ENCODE measurements at regions not wholly inside any gene's neighbourhood (a gene's known extent, or its start where the extent isn't known, plus 50 kb on each side); places are given as distances from the start of the nearest gene placed in this dataset.

DNA sequence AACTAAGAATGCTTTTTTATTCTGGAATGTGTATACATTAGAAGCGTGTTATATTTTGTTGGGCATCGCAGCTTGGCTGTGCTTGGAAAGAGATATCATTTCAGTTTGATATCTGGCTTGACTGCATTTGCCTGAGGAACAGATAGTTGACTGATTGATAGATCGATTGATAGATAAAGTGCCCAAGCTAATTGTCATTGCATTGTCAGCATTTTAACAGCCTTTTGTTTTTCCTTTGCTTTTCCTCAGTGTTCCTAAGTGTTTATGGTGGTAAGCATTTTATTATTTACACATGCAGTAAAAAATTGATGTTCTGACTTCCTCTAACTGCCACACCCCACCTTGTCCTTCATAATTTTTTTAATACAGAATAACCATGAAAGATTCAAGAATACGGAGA is 180.9 kb upstream of the GRIK2 start:
- ATAC-seq (no peak), DNase-seq (no peak)
- TF ChIP-seq, protein P1, sequence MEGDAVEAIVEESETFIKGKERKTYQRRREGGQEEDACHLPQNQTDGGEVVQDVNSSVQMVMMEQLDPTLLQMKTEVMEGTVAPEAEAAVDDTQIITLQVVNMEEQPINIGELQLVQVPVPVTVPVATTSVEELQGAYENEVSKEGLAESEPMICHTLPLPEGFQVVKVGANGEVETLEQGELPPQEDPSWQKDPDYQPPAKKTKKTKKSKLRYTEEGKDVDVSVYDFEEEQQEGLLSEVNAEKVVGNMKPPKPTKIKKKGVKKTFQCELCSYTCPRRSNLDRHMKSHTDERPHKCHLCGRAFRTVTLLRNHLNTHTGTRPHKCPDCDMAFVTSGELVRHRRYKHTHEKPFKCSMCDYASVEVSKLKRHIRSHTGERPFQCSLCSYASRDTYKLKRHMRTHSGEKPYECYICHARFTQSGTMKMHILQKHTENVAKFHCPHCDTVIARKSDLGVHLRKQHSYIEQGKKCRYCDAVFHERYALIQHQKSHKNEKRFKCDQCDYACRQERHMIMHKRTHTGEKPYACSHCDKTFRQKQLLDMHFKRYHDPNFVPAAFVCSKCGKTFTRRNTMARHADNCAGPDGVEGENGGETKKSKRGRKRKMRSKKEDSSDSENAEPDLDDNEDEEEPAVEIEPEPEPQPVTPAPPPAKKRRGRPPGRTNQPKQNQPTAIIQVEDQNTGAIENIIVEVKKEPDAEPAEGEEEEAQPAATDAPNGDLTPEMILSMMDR (IDR thresholded peaks at IDR 0.05), result no peak
- no peak for TF ChIP-seq POLR2A (IDR thresholded peaks at IDR 0.05)
- Histone ChIP-seq H3K4me1 (no peaks in the 10 kb centered on the region), H3K27ac (no peak overlapping the region), H3K27me3 (no peaks in the 10 kb centered on the region), H3K4me3 (no peak overlapping the region), H3K36me3 (no peaks in the 10 kb centered on the region), H3K9me3 (no peaks in the 10 kb centered on the region)
- WGBS (ENCODE audit: insufficient coverage, low coverage, low lambda C conversion rate, missing lambda C conversion rate), result 68% methylated on average over 4 of the region's 4 CpGs
- intact Hi-C loops (cut with DNase I), result no loop called here

DNA sequence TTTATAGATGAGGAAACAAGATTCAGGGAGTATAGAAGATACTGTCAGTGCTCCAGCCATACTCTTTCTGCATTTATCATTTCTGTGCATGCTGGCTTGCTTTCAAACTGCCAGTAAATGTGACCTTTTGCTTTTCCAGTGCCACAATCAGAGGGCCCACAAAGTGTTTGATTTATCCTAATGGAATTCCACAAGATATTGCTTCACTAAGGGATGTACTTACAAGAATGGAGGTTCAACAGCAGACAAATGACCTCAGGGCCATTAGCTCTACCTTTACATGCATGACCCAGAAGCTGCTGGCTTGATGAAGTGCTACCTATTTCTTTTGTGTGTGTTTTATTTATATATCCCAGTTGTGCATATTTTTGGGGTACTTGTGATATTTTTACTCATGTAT is 171.5 kb upstream of the GRIK2 start:
- no peak overlapping the region for H3K27ac ChIP-seq
- H3K27me3 ChIP-seq, result no peaks in the 10 kb centered on the region
- DNase-seq (no peak), ATAC-seq (no peak)
- no peaks in the 10 kb centered on the region for H3K36me3 ChIP-seq
- H3K4me1 ChIP-seq, result no peaks in the 10 kb centered on the region
- TF ChIP-seq POLR2A (IDR thresholded peaks at IDR 0.05), result no peak
- TF ChIP-seq, protein P1 (IDR thresholded peaks at IDR 0.05), result no peak
- intact Hi-C loops (cut with DNase I), result no loop called here
- H3K9me3 ChIP-seq, result no peaks in the 10 kb centered on the region
- no peak overlapping the region for H3K4me3 ChIP-seq

DNA sequence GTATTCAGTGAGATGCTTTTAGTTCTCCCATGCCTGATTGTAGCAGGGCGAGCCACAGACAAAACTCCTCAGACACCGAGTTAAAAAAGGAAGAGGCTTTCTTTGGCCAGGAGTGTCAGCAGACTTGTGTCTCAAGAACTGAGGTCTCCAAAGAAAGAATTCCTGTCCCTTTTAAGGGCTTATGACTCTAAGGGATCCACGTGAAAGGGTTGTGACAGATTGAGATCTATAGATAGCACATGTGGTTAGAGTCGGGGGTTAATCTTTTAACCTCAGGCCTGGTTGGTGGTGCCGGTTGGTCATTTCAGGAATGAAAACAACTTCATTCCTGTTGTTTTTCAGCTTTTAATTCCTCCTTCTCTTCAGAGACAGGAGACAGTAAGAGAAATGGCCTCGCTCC is 168.8 kb upstream of the GRIK2 start:
- no peaks in the 10 kb centered on the region for H3K36me3 ChIP-seq
- no peaks in the 10 kb centered on the region for H3K9me3 ChIP-seq
- no peak overlapping the region for H3K4me3 ChIP-seq
- no peak for DNase-seq
- H3K4me1 ChIP-seq, result no peaks in the 10 kb centered on the region
- intact Hi-C loops (cut with DNase I), result no loop called here
- 75% methylated on average over 6 of the region's 6 CpGs for WGBS (ENCODE audit: insufficient coverage, low coverage, low lambda C conversion rate, missing lambda C conversion rate)
- H3K27ac ChIP-seq, result no peak overlapping the region
- ATAC-seq, result no peak
- no peak for TF ChIP-seq POLR2A (IDR thresholded peaks at IDR 0.05)
- TF ChIP-seq, protein P1 (IDR thresholded peaks at IDR 0.05), result no peak
- no peaks in the 10 kb centered on the region for H3K27me3 ChIP-seq

DNA sequence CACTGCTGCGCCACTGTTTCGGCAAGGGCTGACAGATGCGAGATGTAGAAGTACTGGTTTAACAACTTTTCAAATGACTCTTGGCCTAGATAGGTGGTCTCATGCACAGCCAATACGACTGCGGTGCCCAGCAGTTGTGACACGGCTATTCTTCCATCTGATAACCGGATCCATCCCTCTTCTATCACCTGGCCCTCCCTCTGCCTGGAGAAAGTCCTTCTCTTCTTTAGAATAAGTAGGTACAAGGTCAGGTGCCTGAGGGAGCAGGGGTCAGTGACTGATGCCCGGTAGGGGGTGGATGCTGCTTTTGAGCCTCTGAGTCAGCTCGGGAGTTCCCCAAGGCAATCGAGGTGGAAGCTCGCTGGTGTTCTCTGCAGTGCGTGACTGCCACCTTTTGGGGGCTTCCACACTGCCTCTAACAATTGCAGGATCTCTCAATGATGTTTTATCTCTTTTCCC is 166.8 kb upstream of the GRIK2 start:
- DNase-seq (peak in 1 of 3 donors; percentile 43), ATAC-seq (peak in 2 of 4 donors; percentile 24 to 74)
- intact Hi-C loops (cut with DNase I), result no loop called here
- Histone ChIP-seq H3K27ac (no peak overlapping the region), H3K36me3 (no peaks in the 10 kb centered on the region), H3K27me3 (no peaks in the 10 kb centered on the region), H3K4me1 (no peaks in the 10 kb centered on the region), H3K4me3 (no peak overlapping the region), H3K9me3 (no peaks in the 10 kb centered on the region)
- 47% methylated on average over 8 of the region's 12 CpGs for WGBS (ENCODE audit: insufficient coverage, low coverage, low lambda C conversion rate, missing lambda C conversion rate)
- TF ChIP-seq, protein P1 (IDR thresholded peaks at IDR 0.05), result peak in 3 of 4 donors; percentile 13 to 20 (median 13)
- no peak for TF ChIP-seq POLR2A (IDR thresholded peaks at IDR 0.05)

DNA sequence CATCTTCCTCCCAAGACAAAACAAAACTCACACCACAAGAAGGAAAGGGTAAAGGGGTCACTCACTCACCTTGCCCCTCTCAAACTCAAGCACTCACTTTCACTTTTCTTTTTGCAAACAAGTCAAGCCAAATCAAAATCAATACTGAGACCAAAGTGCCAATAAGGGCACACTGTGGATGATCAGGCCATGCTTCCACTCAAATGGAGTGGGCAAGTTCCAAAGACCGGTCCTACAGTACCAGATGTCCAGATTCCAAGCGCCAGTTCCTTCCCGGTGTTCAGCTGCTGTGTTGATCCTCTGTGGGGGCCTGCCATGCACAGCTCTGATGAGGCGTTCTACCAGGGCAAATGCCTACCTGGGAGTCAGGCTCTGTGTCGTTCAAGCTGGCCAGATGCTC is 162.6 kb upstream of the GRIK2 start:
- no peaks in the 10 kb centered on the region for H3K36me3 ChIP-seq
- intact Hi-C loops (cut with DNase I), result no loop called here
- H3K27me3 ChIP-seq, result no peaks in the 10 kb centered on the region
- WGBS (ENCODE audit: insufficient coverage, low coverage, low lambda C conversion rate, missing lambda C conversion rate), result 56% methylated on average over 4 of the region's 5 CpGs
- no peaks in the 10 kb centered on the region for H3K9me3 ChIP-seq
- DNase-seq (no peak), ATAC-seq (peak in 3 of 4 donors; percentile 18 to 36 (median 33))
- no peak overlapping the region for H3K27ac ChIP-seq
- H3K4me1 ChIP-seq, result no peaks in the 10 kb centered on the region
- no peak for TF ChIP-seq POLR2A (IDR thresholded peaks at IDR 0.05)
- TF ChIP-seq, protein P1 (IDR thresholded peaks at IDR 0.05), result no peak
- H3K4me3 ChIP-seq, result no peak overlapping the region

All from right lobe of liver (tissue), 6 donors.